PC-3 (cell line): ENCODE measurements at regions not wholly inside any gene's neighbourhood (a gene's known extent, or its start where the extent isn't known, plus 50 kb on each side); places are given as distances from the start of the nearest gene placed in this dataset.

Experiments
- ATAC-seq: fragments of 200-7000 bp; cut with Tn5 transposase; 2 replicates; pipeline ENCODE4 v1.9.1; 2020; ENCODE audit warnings: mild to moderate bottlenecking, moderate library complexity
- BruUV-seq: library from RNA; stranded (reverse); fragments of 400-500 nt; replicated peaks from 2 replicates; lab custom pipeline; 2021; lab: Mats Ljungman, UMichigan
- CTCF ChIA-PET: fragments of 300-600 bp; sonication (Branson Sonifier 250); formaldehyde crosslinking; loops from one replicate; lab custom pipeline; 2022; ENCODE audit warnings: antibody characterized with exemption; lab: Charles Lee
- POLR2A ChIA-PET: fragments of 300-600 bp; sonication (Branson Sonifier 250); formaldehyde crosslinking; loops from one replicate; lab custom pipeline; 2022; ENCODE audit warnings: antibody characterized with exemption; ENCODE audit not compliant: unreplicated experiment; lab: Charles Lee
- DNase-seq: peaks from one replicate; pipeline ENCODE4 v3.0.0-alpha.2; 2015
- H2AFZ ChIP-seq: fragments of 300-600 bp; sonication (generic); 2 replicates; pipeline ENCODE4 v1.6.0; 2016; ENCODE audit warnings: antibody characterized with exemption, low read length
- H3F3A ChIP-seq: fragments of 300-600 bp; sonication (generic); one replicate; pipeline ENCODE4 v1.6.0; 2017; ENCODE audit warnings: antibody characterized with exemption, low read length, control low read depth, mild to moderate bottlenecking; ENCODE audit not compliant: unreplicated experiment
- H3K27ac ChIP-seq: fragments of 300-600 bp; sonication (generic); 2 replicates; pipeline ENCODE4 v1.5.1; 2016; ENCODE audit warnings: mild to moderate bottlenecking, low read length
- H3K27me3 ChIP-seq: fragments of 300-600 bp; sonication (generic); 2 replicates; pipeline ENCODE4 v1.6.1; 2016; ENCODE audit warnings: low read length, mixed read lengths
- H3K36me3 ChIP-seq: fragments of 300-600 bp; sonication (generic); 2 replicates; pipeline ENCODE4 v1.6.1; 2016; ENCODE audit warnings: low read depth, mixed run types, low read length, mixed read lengths
- H3K4me1 ChIP-seq: fragments of 300-600 bp; sonication (generic); 2 replicates; pipeline ENCODE4 v1.5.1; 2016; ENCODE audit warnings: low read length; ENCODE audit not compliant: insufficient read depth
- H3K4me2 ChIP-seq: fragments of 300-600 bp; sonication (generic); 2 replicates; pipeline ENCODE4 v1.6.0; 2016; ENCODE audit warnings: low read length
- H3K4me3 ChIP-seq: fragments of 300-600 bp; sonication (generic); 2 replicates; pipeline ENCODE4 v1.5.1; 2016; ENCODE audit warnings: mild to moderate bottlenecking, low read length, mixed read lengths
- H3K79me2 ChIP-seq: fragments of 300-600 bp; sonication (generic); 2 replicates; pipeline ENCODE4 v1.6.1; 2017; ENCODE audit warnings: low read length, mixed read lengths
- H3K9ac ChIP-seq: fragments of 300-600 bp; sonication (generic); 2 replicates; pipeline ENCODE4 v1.6.0; 2016; ENCODE audit warnings: mild to moderate bottlenecking, low read length
- H3K9me2 ChIP-seq: fragments of 300-600 bp; sonication (generic); replicated peaks from 2 replicates; pipeline ENCODE4 v1.6.1; 2016; ENCODE audit warnings: mixed run types, low read length, mixed read lengths
- H3K9me3 ChIP-seq: fragments of 300-600 bp; sonication (generic); 2 replicates; pipeline ENCODE4 v1.6.1; 2016; ENCODE audit warnings: low read length, mixed read lengths
- H4K20me1 ChIP-seq: fragments of 300-600 bp; sonication (generic); 2 replicates; pipeline ENCODE4 v1.6.1; 2016; ENCODE audit warnings: low read length, mixed read lengths
- EZH2 ChIP-seq: fragments of 300-600 bp; sonication (generic); IDR thresholded peaks from one replicate; pipeline ENCODE4 v1.6.1; 2017; ENCODE audit warnings: antibody characterized with exemption, mild to moderate bottlenecking, low read length; ENCODE audit not compliant: unreplicated experiment
- EZH2phosphoT487 ChIP-seq: fragments of 300-600 bp; sonication (generic); IDR thresholded peaks from 2 replicates; pipeline ENCODE4 v1.6.1; 2018; ENCODE audit warnings: mild to moderate bottlenecking, antibody characterized with exemption, low read length, borderline replicate concordance
- intact Hi-C: fragments of 100-400 bp; cut with micrococcal nuclease; formaldehyde crosslinking; loops from 2 replicates; pipeline ENCODE4 v1.9.0; 2023
- TF ChIP-seq, protein P1 (sequence below): fragments of 300-600 bp; sonication (generic); conservative IDR thresholded peaks from 2 replicates; pipeline ENCODE4 v1.5.1; 2017; ENCODE audit warnings: antibody characterized with exemption, low read depth, mild to moderate bottlenecking, low read length

DNA sequence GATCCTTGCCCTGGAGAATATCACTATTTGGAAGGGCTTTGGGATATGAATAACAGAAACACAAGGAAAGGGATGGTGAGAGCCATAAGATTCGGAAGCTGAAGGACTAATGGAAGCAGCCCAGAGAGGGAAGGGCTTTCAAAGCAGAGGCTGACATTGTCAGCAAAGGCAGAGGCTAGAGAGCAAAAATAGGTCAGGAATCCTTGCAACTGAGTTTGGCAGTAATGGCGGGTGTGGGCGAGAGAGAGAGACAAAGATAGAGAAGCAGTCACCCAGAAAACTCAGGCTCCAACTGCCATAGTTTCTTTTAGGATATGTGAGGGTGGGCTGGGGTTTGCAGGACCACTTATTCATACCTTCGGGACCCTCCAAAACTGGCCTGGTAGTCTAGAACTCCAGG lies 248.6 kb downstream of the OPA1 start:
- H3K4me1 ChIP-seq: peaks cover 38% of the 10 kb centered on the region
- H3K4me2 ChIP-seq: no peak overlapping the region
- peaks cover 5% of the 10 kb centered on the region for H3F3A ChIP-seq
- H3K79me2 ChIP-seq: no peaks in the 10 kb centered on the region
- no peaks in the 10 kb centered on the region for H4K20me1 ChIP-seq
- no peaks in the 10 kb centered on the region for H3K9me2 ChIP-seq
- H3K4me3 ChIP-seq: no peak overlapping the region
- H3K9me3 ChIP-seq: no peaks in the 10 kb centered on the region
- H3K27me3 ChIP-seq: no peaks in the 10 kb centered on the region
- BruUV-seq: no TSS peak
- ChIA-PET CTCF (no interaction called here), POLR2A (no interaction called here)
- H3K9ac ChIP-seq: no peak overlapping the region
- TF ChIP-seq EZH2 (no peak), EZH2phosphoT487 (no peak)
- TF ChIP-seq, protein P1, sequence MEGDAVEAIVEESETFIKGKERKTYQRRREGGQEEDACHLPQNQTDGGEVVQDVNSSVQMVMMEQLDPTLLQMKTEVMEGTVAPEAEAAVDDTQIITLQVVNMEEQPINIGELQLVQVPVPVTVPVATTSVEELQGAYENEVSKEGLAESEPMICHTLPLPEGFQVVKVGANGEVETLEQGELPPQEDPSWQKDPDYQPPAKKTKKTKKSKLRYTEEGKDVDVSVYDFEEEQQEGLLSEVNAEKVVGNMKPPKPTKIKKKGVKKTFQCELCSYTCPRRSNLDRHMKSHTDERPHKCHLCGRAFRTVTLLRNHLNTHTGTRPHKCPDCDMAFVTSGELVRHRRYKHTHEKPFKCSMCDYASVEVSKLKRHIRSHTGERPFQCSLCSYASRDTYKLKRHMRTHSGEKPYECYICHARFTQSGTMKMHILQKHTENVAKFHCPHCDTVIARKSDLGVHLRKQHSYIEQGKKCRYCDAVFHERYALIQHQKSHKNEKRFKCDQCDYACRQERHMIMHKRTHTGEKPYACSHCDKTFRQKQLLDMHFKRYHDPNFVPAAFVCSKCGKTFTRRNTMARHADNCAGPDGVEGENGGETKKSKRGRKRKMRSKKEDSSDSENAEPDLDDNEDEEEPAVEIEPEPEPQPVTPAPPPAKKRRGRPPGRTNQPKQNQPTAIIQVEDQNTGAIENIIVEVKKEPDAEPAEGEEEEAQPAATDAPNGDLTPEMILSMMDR: no peak
- ATAC-seq: no peak
- no peaks in the 10 kb centered on the region for H3K36me3 ChIP-seq
- intact Hi-C loops: loop anchor here (2.0 to 5.0 kb wide), 3 partner anchors 54 to 119 kb away; no protein-coding TSS in a partner anchor
- H3K27ac ChIP-seq: no peak overlapping the region
- DNase-seq: no peak
- no peak overlapping the region for H2AFZ ChIP-seq

DNA sequence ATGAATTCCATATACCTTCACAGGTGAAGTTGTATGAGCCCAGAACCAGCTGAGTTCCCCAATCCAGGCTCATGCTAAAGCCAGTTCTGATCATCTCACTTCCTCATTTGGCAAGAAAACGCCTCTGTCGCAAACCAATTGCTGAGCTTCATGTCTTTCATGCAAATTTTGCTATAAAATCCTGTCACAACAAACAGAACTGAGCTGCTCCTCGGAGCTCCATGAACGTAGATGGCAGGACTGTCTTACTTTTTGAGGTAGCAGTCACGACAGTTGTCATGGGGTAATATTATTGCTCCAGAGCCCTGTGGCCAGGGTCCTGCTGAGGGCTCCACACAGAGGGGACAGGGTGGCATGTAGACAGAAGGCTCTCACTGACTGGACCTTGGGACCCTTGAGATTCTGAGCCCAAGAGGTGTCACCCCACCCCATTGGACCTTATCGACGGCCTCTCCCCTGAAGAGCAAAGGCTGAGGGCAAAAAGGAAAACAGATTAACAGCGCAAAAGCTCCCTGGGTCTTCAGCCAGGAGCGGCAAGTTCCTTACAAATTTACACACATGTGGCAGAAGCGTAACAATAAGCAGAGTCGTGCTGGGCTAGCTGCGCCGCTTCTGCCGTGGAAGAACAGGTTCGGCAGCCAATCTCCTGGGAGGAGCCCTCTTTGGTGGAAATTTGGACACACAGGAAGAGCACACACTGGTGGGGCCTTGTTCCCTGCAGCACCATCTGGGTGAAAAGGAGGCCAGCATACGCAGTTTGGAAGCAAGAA lies 249.2 kb downstream of the OPA1 start:
- peaks cover 38% of the 10 kb centered on the region for H3K4me1 ChIP-seq
- no peaks in the 10 kb centered on the region for H3K79me2 ChIP-seq
- H2AFZ ChIP-seq: no peak overlapping the region
- TF ChIP-seq, protein P1: no peak
- TF ChIP-seq EZH2: no peak
- TF ChIP-seq EZH2phosphoT487: no peak
- H3K9me2 ChIP-seq: no peaks in the 10 kb centered on the region
- no peak overlapping the region for H3K27ac ChIP-seq
- no peak for DNase-seq
- H3K36me3 ChIP-seq: no peaks in the 10 kb centered on the region
- H3K4me3 ChIP-seq: no peak overlapping the region
- no TSS peak for BruUV-seq
- intact Hi-C loops: loop anchor here (5.0 kb wide), 1 partner anchor 55 kb away; no protein-coding TSS in a partner anchor
- no peaks in the 10 kb centered on the region for H3K27me3 ChIP-seq
- peaks cover 5% of the 10 kb centered on the region for H3F3A ChIP-seq
- no peak for ATAC-seq
- no peak overlapping the region for H3K9ac ChIP-seq
- no peak overlapping the region for H3K4me2 ChIP-seq
- ChIA-PET POLR2A (no interaction called here), CTCF (no interaction called here)
- no peaks in the 10 kb centered on the region for H3K9me3 ChIP-seq
- H4K20me1 ChIP-seq: no peaks in the 10 kb centered on the region
